Activated B cell treated with CpG ODN at 0.5 μM for 24 hours (primary cell): ENCODE measurements at regions not wholly inside any gene's neighbourhood (a gene's known extent, or its start where the extent isn't known, plus 50 kb on each side); places are given as distances from the start of the nearest gene placed in this dataset.

ENCODE experiments used
- ATAC-seq: fragments of 200-7000 bp; cut with Tn5 transposase; one replicate; pipeline ENCODE4 v1.10.0; 2021; ENCODE audit warnings: low read depth, mild to moderate bottlenecking, moderate library complexity
- CTCF ChIA-PET: fragments of 350-600 bp; sonication (Branson Sonifier 250); formaldehyde crosslinking; loops from one replicate; lab custom pipeline; 2021; ENCODE audit warnings: antibody characterized with exemption; lab: Charles Lee
- POLR2A ChIA-PET: fragments of 350-600 bp; sonication (Branson Sonifier 250); formaldehyde crosslinking; loops from one replicate; lab custom pipeline; 2021; ENCODE audit warnings: antibody characterized with exemption; lab: Charles Lee
- DNase-seq: peaks from one replicate; pipeline ENCODE4 v3.0.0; 2022
- H3K27ac Mint-ChIP-seq: one replicate; pipeline ENCODE4 v1.8.0; 2020; ENCODE audit warnings: mixed read lengths
- H3K27me3 Mint-ChIP-seq: one replicate; pipeline ENCODE4 v1.8.0; 2021; ENCODE audit warnings: mixed read lengths
- H3K36me3 Mint-ChIP-seq: one replicate; pipeline ENCODE4 v1.8.0; 2021; ENCODE audit warnings: low read depth, mixed read lengths
- H3K4me1 Mint-ChIP-seq: one replicate; pipeline ENCODE4 v1.8.0; 2021; ENCODE audit warnings: mixed read lengths
- H3K4me3 Mint-ChIP-seq: one replicate; pipeline ENCODE4 v1.8.0; 2020; ENCODE audit warnings: mild to moderate bottlenecking, mixed read lengths
- H3K9me3 Mint-ChIP-seq: one replicate; pipeline ENCODE4 v1.8.0; 2020; ENCODE audit warnings: mixed read lengths
- CTCF ChIP-seq: fragments of 200-600 bp; IDR thresholded peaks from one replicate; pipeline ENCODE4 v1.8.0; 2022; ENCODE audit warnings: antibody characterized with exemption, mild to moderate bottlenecking
- intact Hi-C: fragments of 100-400 bp; cut with micrococcal nuclease; formaldehyde crosslinking; loops from one replicate; pipeline ENCODE4 v1.15.1; 2024

DNA sequence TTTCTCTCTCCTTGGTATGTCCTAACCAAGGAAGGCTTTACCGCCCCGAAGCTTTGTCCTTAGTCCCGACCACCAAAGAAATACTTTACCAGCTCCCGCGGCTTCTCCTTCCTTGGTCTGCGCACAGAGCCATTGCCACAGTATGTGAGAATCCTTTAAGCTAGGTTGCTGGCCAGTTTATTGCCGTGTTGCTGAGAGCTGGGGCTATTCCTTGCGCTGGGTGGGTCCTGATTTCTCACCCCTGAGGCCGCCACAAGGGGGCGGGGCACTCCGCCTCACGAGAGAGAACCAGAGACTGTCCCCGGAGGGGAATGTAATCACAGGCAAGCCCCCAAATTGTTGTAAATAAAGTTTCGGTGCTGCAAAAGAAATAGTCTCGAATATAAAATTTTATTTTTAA is 331.0 kb upstream of the PCDH10 start:
- no peak for TF ChIP-seq CTCF
- POLR2A ChIA-PET = no interaction called here
- Mint-ChIP-seq H3K9me3 (peaks cover 10% of the 10 kb centered on the region), H3K27me3 (no peaks in the 10 kb centered on the region), H3K4me1 (no peaks in the 10 kb centered on the region), H3K36me3 (no peaks in the 10 kb centered on the region), H3K4me3 (no peak overlapping the region), H3K27ac (no peak overlapping the region)
- DNase-seq (no peak), ATAC-seq (no peak)
- intact Hi-C loops = no loop called here
- CTCF ChIA-PET = no interaction called here

DNA sequence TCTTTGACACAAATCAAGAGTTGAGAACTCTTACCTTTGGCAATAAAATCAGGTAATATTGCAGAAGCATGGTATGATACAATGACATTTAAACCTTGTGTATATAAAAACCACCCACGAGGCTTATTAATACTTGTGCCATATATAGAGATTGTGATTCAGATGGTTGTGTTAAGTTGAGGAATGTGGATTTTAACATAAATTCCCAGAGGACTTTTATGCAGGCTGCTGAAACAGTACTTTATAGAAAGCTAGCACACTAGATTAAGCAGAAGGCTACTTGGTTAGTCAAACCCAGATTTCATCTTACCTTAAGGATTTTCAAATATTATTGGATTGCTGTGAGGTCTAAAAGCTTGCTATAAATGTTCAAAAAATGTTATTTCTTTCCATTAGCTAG is 325.7 kb upstream of the PCDH10 start:
- DNase-seq (no peak), ATAC-seq (no peak)
- H3K9me3 Mint-ChIP-seq = peaks cover 9% of the 10 kb centered on the region
- ChIA-PET POLR2A (no interaction called here), CTCF (no interaction called here)
- no peak overlapping the region for H3K27ac Mint-ChIP-seq
- H3K4me1 Mint-ChIP-seq = no peaks in the 10 kb centered on the region
- H3K4me3 Mint-ChIP-seq = no peak overlapping the region
- no peak for TF ChIP-seq CTCF
- H3K27me3 Mint-ChIP-seq = no peaks in the 10 kb centered on the region
- intact Hi-C loops = no loop called here
- no peaks in the 10 kb centered on the region for H3K36me3 Mint-ChIP-seq

DNA sequence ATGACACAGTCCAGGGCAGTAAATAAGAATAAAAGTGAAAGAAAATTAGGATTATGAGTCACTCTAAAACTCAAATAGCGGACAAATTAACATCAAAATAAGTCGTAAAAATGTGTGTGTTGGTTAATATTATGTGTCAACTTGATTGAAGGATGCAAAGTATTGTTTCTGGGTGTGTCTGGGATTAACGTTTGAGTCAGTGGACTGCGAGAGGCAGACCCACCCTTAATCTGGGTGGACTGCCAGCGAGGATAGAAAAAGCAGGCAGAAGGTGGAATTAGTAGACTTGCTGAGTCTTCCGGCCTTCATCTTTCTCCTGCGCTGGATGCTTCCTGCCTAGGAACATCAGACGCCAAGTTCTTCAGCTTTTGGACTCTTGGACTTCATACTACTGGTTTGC is 324.3 kb upstream of the PCDH10 start:
- intact Hi-C loops = no loop called here
- Mint-ChIP-seq H3K36me3 (no peaks in the 10 kb centered on the region), H3K4me1 (no peaks in the 10 kb centered on the region), H3K9me3 (peaks cover 5% of the 10 kb centered on the region), H3K27ac (no peak overlapping the region), H3K4me3 (no peak overlapping the region), H3K27me3 (no peaks in the 10 kb centered on the region)
- ATAC-seq (no peak), DNase-seq (no peak)
- no peak for TF ChIP-seq CTCF
- POLR2A ChIA-PET = no interaction called here
- CTCF ChIA-PET = no interaction called here

GRCh38 chr4:132827522-132827921 is 321.6 kb upstream of the PCDH10 start:
- H3K4me1 Mint-ChIP-seq = no peaks in the 10 kb centered on the region
- no peaks in the 10 kb centered on the region for H3K36me3 Mint-ChIP-seq
- H3K4me3 Mint-ChIP-seq = no peak overlapping the region
- H3K27me3 Mint-ChIP-seq = no peaks in the 10 kb centered on the region
- TF ChIP-seq CTCF = no peak
- no peak for DNase-seq
- CTCF ChIA-PET = no interaction called here
- no peak for ATAC-seq
- POLR2A ChIA-PET = no interaction called here
- peaks cover 3% of the 10 kb centered on the region for H3K9me3 Mint-ChIP-seq
- no peak overlapping the region for H3K27ac Mint-ChIP-seq
- intact Hi-C loops = no loop called here

DNA sequence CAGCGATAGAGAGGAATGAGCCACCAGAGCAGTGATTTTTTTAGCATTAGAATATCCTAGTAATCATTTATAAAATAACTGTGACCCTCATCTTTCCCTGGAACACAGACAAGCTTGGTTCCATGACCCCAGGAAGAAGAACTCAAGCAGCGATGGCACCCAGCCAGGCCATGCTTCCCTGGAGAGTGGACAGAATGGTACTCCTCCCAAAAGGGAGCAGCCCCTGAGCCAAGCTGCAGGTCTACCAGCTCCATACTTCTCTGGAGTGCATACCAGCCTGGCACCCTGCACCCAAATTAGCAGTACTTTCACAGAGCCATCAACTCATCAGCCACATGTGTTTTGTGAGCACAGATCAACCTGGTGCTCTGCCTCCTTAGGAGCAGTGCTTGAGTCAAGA is 310.9 kb upstream of the PCDH10 start:
- no peaks in the 10 kb centered on the region for H3K36me3 Mint-ChIP-seq
- H3K4me3 Mint-ChIP-seq = no peak overlapping the region
- H3K9me3 Mint-ChIP-seq = peaks cover 18% of the 10 kb centered on the region
- ChIA-PET POLR2A (no interaction called here), CTCF (no interaction called here)
- ATAC-seq (no peak), DNase-seq (no peak)
- no peak overlapping the region for H3K27ac Mint-ChIP-seq
- TF ChIP-seq CTCF = no peak
- no peaks in the 10 kb centered on the region for H3K27me3 Mint-ChIP-seq
- no peaks in the 10 kb centered on the region for H3K4me1 Mint-ChIP-seq
- intact Hi-C loops = no loop called here
